ENCODE measurements at regions not wholly inside any gene's neighbourhood (a gene's known extent, or its start where the extent isn't known, plus 50 kb on each side); places are given as distances from the start of the nearest gene placed in this dataset.

DNA sequence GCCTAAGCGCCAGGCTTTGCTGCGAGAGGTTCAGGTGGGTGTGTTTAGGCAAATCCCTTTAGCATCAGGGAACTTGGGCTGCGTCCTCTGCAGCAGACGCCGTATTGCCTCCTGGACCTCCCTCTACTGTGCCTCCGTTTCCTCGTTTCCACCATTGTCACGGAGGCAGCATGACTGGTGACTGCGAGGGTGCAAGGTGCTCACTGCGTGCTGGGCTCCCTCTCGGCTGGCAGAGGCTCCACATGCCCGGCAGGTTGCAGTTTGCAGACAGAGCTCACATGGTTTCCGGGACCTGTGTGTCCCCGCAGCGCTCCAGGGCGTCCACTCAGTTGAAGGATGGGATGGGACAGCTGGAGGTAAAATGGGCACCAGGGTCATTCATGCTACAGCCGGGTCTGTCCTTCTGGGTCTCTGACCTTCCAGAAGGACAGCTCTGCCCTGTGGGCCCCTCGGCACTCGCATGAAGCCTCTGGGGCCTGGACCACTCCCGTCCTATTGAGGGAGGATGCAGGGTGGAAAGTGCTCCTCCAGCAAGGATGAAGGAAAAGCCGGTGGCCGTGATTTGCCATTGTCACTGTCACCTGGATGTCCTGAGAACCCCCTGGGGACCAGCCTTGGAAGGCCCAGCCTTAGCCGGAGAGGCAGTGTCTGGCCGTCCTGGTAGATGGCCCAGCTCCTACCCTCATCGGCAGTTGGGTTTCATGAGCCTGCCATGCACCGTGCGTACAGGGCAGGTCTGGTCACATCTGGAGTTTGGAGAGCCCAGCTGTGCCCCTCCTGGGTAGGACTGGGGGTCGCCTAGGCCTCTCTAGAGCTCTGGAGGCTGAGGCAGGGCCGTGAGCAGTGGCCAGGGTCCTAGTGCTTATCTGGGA, 146.5 kb downstream of the KIF26A start:
- no peak for DNase-seq (ENCODE audit: low spot score)
- Mint-ChIP-seq H3K27ac (ENCODE audit: unreplicated experiment) (no peak overlapping the region), H3K4me1 (ENCODE audit: unreplicated experiment) (no peaks in the 10 kb centered on the region), H3K36me3 (ENCODE audit: low read depth, unreplicated experiment) (no peaks in the 10 kb centered on the region), H3K27me3 (ENCODE audit: unreplicated experiment) (peaks cover 4% of the 10 kb centered on the region), H3K9me3 (ENCODE audit: unreplicated experiment) (no peaks in the 10 kb centered on the region), H3K4me3 (ENCODE audit: unreplicated experiment) (no peak overlapping the region)
- TF ChIP-seq, protein P1, sequence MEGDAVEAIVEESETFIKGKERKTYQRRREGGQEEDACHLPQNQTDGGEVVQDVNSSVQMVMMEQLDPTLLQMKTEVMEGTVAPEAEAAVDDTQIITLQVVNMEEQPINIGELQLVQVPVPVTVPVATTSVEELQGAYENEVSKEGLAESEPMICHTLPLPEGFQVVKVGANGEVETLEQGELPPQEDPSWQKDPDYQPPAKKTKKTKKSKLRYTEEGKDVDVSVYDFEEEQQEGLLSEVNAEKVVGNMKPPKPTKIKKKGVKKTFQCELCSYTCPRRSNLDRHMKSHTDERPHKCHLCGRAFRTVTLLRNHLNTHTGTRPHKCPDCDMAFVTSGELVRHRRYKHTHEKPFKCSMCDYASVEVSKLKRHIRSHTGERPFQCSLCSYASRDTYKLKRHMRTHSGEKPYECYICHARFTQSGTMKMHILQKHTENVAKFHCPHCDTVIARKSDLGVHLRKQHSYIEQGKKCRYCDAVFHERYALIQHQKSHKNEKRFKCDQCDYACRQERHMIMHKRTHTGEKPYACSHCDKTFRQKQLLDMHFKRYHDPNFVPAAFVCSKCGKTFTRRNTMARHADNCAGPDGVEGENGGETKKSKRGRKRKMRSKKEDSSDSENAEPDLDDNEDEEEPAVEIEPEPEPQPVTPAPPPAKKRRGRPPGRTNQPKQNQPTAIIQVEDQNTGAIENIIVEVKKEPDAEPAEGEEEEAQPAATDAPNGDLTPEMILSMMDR (IDR thresholded peaks at IDR 0.05; ENCODE audit: unreplicated experiment) = no peak

DNA sequence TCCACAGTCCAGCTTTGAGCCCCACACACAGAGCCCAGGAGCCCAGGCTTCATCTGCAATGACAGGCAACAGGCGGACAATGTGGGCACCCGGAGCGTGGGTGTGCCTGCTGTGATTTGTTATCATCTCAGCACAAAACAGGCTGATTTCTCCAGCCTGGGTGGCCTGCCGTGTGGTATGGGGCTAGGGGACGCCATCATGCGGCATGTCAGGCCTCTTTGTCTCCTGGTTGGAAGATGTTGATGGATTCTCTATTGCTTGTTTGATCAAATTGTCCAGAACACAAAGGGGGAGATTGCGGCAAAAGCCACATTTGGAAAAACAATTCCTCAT, 147.1 kb downstream of the KIF26A start:
- TF ChIP-seq, protein P1 (IDR thresholded peaks at IDR 0.05; ENCODE audit: unreplicated experiment) = no peak
- no peaks in the 10 kb centered on the region for H3K36me3 Mint-ChIP-seq (ENCODE audit: low read depth, unreplicated experiment)
- no peak overlapping the region for H3K27ac Mint-ChIP-seq (ENCODE audit: unreplicated experiment)
- H3K27me3 Mint-ChIP-seq (ENCODE audit: unreplicated experiment) = peaks cover 6% of the 10 kb centered on the region
- no peaks in the 10 kb centered on the region for H3K9me3 Mint-ChIP-seq (ENCODE audit: unreplicated experiment)
- no peaks in the 10 kb centered on the region for H3K4me1 Mint-ChIP-seq (ENCODE audit: unreplicated experiment)
- DNase-seq (ENCODE audit: low spot score) = no peak
- no peak overlapping the region for H3K4me3 Mint-ChIP-seq (ENCODE audit: unreplicated experiment)

DNA sequence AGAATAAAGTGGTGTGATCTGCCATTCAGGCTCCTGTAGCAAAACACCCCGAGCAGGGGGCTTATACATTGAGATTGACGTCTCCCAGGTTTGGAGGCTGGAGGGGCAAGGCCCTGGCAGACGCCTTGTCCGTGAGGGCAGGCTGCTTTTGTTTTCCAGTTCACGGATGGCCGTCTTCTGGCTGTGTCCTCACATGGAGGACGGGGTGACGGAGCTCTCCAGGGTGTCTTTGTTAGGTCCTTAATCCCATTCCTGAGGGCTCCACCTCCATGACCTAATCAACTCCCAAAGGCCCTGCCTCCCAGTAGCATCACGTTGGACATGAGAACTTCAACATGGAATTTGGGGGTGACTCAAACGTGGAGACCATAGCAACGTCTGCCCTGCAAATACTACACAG, 147.7 kb downstream of the KIF26A start:
- peaks cover 5% of the 10 kb centered on the region for H3K4me1 Mint-ChIP-seq (ENCODE audit: unreplicated experiment)
- H3K4me3 Mint-ChIP-seq (ENCODE audit: unreplicated experiment) = no peak overlapping the region
- no peak for DNase-seq (ENCODE audit: low spot score)
- H3K27me3 Mint-ChIP-seq (ENCODE audit: unreplicated experiment) = peaks cover 8% of the 10 kb centered on the region
- no peaks in the 10 kb centered on the region for H3K36me3 Mint-ChIP-seq (ENCODE audit: low read depth, unreplicated experiment)
- TF ChIP-seq, protein P1 (IDR thresholded peaks at IDR 0.05; ENCODE audit: unreplicated experiment) = no peak
- no peaks in the 10 kb centered on the region for H3K9me3 Mint-ChIP-seq (ENCODE audit: unreplicated experiment)
- H3K27ac Mint-ChIP-seq (ENCODE audit: unreplicated experiment) = no peak overlapping the region

DNA sequence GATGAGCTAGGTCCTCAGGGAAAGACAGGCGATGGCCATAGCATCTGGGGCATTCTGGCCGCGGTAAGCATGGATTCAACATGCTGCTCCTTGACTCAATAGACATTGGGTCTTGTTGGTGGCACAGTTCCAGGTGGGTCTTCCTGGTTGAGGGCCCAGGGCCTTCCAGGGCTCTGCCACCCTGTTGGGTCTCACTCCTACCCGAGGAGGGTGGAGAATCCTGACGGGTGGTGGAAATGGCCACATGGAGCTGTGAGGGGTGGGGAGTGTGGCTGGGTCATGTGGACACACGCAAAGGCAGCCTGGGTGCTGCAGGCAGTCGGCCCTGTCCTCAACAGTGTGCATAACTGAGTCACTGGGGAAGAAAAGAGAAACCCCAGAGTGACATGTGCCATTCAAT, 148.1 kb downstream of the KIF26A start:
- H3K27me3 Mint-ChIP-seq (ENCODE audit: unreplicated experiment) = peaks cover 8% of the 10 kb centered on the region
- no peak overlapping the region for H3K27ac Mint-ChIP-seq (ENCODE audit: unreplicated experiment)
- DNase-seq (ENCODE audit: low spot score) = no peak
- peaks cover 5% of the 10 kb centered on the region for H3K4me1 Mint-ChIP-seq (ENCODE audit: unreplicated experiment)
- H3K36me3 Mint-ChIP-seq (ENCODE audit: low read depth, unreplicated experiment) = no peaks in the 10 kb centered on the region
- TF ChIP-seq, protein P1 (IDR thresholded peaks at IDR 0.05; ENCODE audit: unreplicated experiment) = no peak
- no peaks in the 10 kb centered on the region for H3K9me3 Mint-ChIP-seq (ENCODE audit: unreplicated experiment)
- H3K4me3 Mint-ChIP-seq (ENCODE audit: unreplicated experiment) = no peak overlapping the region

DNA sequence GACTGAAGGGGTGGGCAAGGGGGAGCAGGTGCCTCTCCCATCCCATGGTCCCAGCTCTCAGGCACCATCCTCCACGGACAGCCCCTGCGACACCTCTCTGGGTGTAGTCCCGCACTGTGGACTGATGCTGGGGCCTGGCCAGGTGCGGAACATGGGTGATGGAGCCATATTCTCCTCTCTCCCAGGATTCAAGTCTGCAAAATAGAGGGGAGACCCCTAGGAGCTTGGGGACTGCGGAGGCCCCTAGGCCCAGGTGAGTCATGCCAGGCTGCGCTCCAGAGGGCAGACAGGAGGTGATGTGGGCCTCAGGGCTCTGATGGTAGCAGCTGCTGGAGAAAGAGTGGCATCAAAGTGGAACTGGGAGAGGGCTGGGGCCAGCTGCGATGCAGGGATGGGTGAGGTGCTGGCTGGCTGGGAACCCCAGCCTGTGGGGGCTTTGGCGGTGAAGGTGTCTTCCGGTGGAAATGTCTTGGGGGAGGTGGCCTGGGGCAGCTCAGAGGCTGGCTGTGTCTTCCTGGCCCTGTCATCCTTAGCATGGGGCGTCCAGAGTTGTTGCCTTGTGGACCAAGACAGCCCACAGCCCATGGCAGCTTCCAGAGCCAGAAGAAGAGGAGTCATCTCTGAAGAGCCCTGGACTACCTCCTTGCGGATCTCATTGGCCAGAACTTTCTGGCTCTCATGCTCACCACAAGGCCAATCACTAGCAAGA, 149.1 kb downstream of the KIF26A start:
- no peak overlapping the region for H3K27ac Mint-ChIP-seq (ENCODE audit: unreplicated experiment)
- no peak for DNase-seq (ENCODE audit: low spot score)
- no peak overlapping the region for H3K4me3 Mint-ChIP-seq (ENCODE audit: unreplicated experiment)
- H3K36me3 Mint-ChIP-seq (ENCODE audit: low read depth, unreplicated experiment) = no peaks in the 10 kb centered on the region
- TF ChIP-seq, protein P1 (IDR thresholded peaks at IDR 0.05; ENCODE audit: unreplicated experiment) = no peak
- H3K9me3 Mint-ChIP-seq (ENCODE audit: unreplicated experiment) = no peaks in the 10 kb centered on the region
- H3K4me1 Mint-ChIP-seq (ENCODE audit: unreplicated experiment) = peaks cover 5% of the 10 kb centered on the region
- peaks cover 8% of the 10 kb centered on the region for H3K27me3 Mint-ChIP-seq (ENCODE audit: unreplicated experiment)

All from endothelial cell (in vitro differentiated cells).